GM10266 (cell line): ENCODE measurements at regions not wholly inside any gene's neighbourhood (a gene's known extent, or its start where the extent isn't known, plus 50 kb on each side); places are given as distances from the start of the nearest gene placed in this dataset.

Experiments
- DNase-seq: peaks from one replicate; pipeline ENCODE4 v3.0.0; 2012; ENCODE audit errors: extremely low spot score
- TF ChIP-seq, protein P1 (sequence below): IDR thresholded peaks from 2 replicates; pipeline ENCODE4 v1.5.1; 2012; ENCODE audit warnings: mild to moderate bottlenecking, low read depth; ENCODE audit not compliant: control insufficient read depth, insufficient read depth; ENCODE audit errors: missing control alignments

- no peak for DNase-seq
- TF ChIP-seq, protein P1, sequence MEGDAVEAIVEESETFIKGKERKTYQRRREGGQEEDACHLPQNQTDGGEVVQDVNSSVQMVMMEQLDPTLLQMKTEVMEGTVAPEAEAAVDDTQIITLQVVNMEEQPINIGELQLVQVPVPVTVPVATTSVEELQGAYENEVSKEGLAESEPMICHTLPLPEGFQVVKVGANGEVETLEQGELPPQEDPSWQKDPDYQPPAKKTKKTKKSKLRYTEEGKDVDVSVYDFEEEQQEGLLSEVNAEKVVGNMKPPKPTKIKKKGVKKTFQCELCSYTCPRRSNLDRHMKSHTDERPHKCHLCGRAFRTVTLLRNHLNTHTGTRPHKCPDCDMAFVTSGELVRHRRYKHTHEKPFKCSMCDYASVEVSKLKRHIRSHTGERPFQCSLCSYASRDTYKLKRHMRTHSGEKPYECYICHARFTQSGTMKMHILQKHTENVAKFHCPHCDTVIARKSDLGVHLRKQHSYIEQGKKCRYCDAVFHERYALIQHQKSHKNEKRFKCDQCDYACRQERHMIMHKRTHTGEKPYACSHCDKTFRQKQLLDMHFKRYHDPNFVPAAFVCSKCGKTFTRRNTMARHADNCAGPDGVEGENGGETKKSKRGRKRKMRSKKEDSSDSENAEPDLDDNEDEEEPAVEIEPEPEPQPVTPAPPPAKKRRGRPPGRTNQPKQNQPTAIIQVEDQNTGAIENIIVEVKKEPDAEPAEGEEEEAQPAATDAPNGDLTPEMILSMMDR, result no peak
Measured at GRCh38 chr2:240252872-240253511, 112.5 kb upstream of the OTOS start.

- DNase-seq, result no peak
- TF ChIP-seq, protein P1, result no peak
Measured at GRCh38 chr2:240253583-240254145, 113.2 kb upstream of the OTOS start.

DNA sequence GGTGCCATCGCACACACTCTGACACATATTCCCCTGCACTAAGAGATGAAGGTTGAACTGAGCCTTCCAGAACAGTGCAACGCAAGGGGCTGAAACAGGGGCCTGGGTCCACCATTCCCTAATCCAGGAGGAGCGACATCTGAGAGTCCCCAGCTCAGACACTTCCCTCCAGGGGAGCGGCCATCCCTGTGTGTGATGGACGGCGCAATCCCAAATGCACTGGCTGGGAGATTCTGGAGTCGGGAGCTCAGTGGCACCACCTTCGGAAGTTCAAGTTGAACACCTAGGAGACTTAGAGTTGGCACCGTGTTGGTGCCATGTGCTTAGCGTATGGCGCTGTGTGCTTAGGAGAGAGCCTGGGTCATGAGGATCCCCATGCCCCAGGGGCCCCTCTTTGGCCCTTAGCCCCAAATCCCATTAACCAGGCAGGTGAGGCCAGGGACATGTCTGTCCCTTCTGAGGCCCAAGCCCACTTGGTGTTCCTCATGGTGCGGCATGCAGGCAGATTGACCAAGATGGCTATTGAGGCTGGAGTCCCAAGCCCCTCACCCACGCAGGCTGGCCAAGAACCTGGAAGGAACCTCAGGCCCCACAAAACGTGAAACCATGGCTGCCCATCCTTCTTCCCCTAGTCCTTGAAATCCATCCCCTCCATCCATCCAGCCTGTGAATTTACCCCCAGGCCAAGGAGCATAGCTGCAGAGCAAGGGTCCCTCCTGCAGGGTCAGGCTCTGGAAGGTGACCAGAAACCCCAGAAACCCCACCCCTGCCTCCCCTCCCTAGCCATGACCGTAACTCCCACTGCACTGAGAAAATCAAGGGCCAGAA lies 114.1 kb upstream of the OTOS start:
- no peak for DNase-seq
- TF ChIP-seq, protein P1, result no peak

DNA sequence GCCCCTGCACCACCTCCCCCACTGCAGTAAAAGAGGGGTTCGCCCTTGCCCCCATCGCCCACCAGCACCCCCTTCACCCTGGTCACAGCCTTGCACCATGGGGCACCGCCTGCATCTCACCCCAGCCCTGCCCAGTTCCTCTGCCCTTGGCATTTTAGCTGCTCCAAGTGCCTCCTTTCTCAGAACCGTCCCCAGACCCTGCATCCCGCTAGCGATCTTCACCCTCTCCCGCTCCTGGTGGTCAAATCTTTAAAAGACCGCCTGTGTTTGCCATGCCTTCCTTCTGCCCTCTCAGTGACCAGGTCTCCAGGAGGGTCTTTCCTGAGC lies 114.7 kb upstream of the OTOS start:
- DNase-seq, result no peak

DNA sequence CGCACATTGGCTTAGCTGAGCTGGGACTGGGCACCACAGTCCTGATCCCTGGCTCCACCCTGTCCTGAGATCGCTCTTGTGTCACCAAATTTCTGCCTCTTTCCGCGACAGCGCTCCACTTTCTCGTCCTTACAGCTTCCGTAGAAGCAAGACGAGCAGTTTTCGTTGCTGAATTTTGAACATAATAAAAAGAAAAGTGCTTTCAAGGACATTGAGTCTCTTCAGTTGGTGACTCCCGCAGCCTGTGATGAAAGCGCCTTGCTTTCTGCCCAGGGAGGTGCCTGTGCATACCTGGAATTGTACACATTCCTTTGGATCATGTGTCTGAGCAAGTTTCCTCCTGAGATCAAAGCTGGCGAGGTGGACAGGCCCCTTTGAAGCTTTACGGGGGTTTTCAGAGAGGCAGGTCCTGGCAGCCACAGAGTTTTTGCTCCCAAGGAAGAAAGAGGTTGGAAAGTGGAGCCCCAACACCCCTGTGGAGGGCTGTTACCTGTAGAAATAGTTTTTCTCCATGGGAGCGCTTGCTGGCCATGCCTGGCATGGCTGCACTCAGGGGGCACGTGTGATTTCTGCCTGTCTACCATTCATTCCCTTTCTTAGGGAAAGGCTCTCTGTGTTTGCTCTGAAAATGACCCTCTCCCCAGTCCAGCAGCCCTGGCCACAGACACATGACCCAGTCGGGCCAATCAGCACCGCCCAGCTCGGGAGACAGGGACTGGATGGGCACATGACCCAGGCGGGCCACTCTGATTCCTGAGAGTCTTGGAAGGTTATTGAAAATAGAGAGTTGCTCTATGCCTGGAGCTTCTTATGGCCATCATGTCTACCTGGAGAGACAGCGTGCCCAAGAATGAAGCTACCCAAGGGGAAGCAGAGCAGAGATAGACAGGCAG lies 115.6 kb upstream of the OTOS start:
- no peak for DNase-seq
- TF ChIP-seq, protein P1, result no peak

More for the DNA sequence above, 114.7 kb upstream of the OTOS start:
- TF ChIP-seq, protein P1, result no peak

DNA sequence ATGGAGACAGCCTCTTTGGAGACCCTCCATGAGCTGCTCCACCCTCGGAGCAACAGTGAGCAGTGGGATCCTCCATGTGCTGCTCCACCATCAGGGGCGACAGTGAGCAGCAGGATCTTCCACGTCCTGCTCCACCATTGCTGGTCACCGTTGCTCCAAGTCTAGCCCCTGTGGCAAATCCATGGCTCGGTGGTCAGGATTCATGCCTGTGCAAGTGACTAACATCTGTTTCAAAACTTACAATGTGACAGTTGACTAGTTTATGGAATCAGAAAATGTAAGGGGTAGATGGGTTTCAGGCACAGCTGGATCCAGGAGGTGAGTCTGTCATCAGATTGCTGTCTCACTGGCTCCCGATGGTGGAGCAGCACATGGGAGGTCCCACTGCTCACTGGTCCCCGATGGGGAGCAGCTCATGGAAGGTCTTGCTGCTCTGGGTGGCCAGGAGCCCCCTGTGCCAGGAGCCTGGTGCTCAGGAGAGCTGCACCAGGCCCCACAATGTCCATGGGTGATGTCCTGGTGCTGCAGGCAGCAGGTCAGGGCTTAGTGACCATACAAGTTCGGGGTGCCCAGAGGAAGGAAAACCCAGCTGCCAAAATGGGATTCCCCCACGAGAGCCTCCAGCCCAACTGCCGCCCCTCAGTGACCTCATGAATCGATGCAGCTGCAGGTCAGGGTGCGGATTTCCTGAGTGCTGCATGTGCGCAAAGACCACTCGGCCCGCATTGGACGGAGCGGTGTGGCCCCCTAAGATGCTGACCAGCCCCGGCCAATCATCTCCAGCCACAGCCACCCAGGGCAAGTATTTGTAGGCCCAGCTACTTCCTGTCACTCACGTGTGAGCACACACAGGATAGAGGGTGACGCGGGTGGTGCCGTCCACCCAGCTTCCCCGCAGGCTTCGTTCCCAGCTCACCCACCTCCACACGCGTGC lies 116.5 kb upstream of the OTOS start:
- DNase-seq, result no peak
- TF ChIP-seq, protein P1, result no peak
